B cell (primary cell): ENCODE measurements at regions not wholly inside any gene's neighbourhood (a gene's known extent, or its start where the extent isn't known, plus 50 kb on each side); places are given as distances from the start of the nearest gene placed in this dataset.

Experiments
- ATAC-seq: fragments of 200-7000 bp; cut with Tn5 transposase; one replicate; pipeline ENCODE4 v1.10.0; 2021; ENCODE audit warnings: low read depth, mild to moderate bottlenecking, moderate number of reproducible peaks, moderate library complexity
- CTCF ChIA-PET: fragments of 350-600 bp; sonication (Branson Sonifier 250); formaldehyde crosslinking; loops from one replicate; lab custom pipeline; 2021; ENCODE audit warnings: antibody characterized with exemption, inconsistent platforms; lab: Charles Lee
- POLR2A ChIA-PET: fragments of 350-600 bp; sonication (Branson Sonifier 250); formaldehyde crosslinking; loops from one replicate; lab custom pipeline; 2021; ENCODE audit warnings: antibody characterized with exemption; lab: Charles Lee
- DNase-seq: peaks from one replicate; pipeline ENCODE4 v3.0.0; 2013
- H2AFZ ChIP-seq: 2 replicates; pipeline ENCODE4 v1.6.1; 2012; ENCODE audit warnings: mild to moderate bottlenecking, low read depth, low read length; ENCODE audit not compliant: insufficient read depth, poor library complexity, severe bottlenecking
- H3K27ac ChIP-seq, 2 donors: 1 replicate in 1 of 2; 2 replicates in 1 of 2; pipeline ENCODE4 v1.5.1; 2012 to 2013; ENCODE audit warnings: low read length in 2 of 2, mild to moderate bottlenecking in 2 of 2, moderate library complexity in 1 of 2
- H3K27me3 ChIP-seq, 4 experiments: fragments of 200-600 bp in 1 of 4; sonication (generic) in 1 of 4; replicated peaks in 1 of 4; 1 replicate in 2 of 4; 2 replicates in 2 of 4; pipeline versions ENCODE4 v1.6.1 to v1.7.0; 2013 to 2016; ENCODE audit warnings: low read length in 3 of 4, mild to moderate bottlenecking in 2 of 4, mixed read lengths in 1 of 4, moderate library complexity in 1 of 4; ENCODE audit not compliant: insufficient read depth in 4 of 4, control insufficient read depth in 3 of 4; ENCODE audit errors: control extremely low read depth in 1 of 4
- H3K36me3 ChIP-seq, 2 experiments: replicated peaks in 1 of 2; 1 replicate in 1 of 2; 2 replicates in 1 of 2; pipeline versions ENCODE4 v1.6.1 to v1.7.1; 2013; ENCODE audit warnings: low read length in 1 of 2; ENCODE audit not compliant: insufficient read depth in 2 of 2, control insufficient read depth in 1 of 2; ENCODE audit errors: control extremely low read depth in 1 of 2, extremely low read depth in 1 of 2
- H3K4me1 ChIP-seq, 2 donors: fragments of 200-600 bp in 1 of 2; sonication (generic) in 1 of 2; 1 replicate in 1 of 2; 2 replicates in 1 of 2; pipeline versions ENCODE4 v1.5.1 to v1.6.1; 2013 to 2017; ENCODE audit warnings: low read length in 2 of 2; ENCODE audit not compliant: control insufficient read depth in 2 of 2, insufficient read depth in 2 of 2
- H3K4me2 ChIP-seq: replicated peaks from 2 replicates; pipeline ENCODE3; 2012; ENCODE audit warnings: mild to moderate bottlenecking, low read depth, low read length; ENCODE audit not compliant: poor library complexity, severe bottlenecking
- H3K4me3 ChIP-seq, 5 experiments: fragments of 200-600 bp in 1 of 5; sonication (generic) in 1 of 5; 1 replicate in 3 of 5; 2 replicates in 2 of 5; pipeline versions ENCODE4 v1.5.1 to v1.7.0; 2011 to 2016; ENCODE audit warnings: low read length in 4 of 5, mild to moderate bottlenecking in 4 of 5, low read depth in 2 of 5, control low read depth in 1 of 5, moderate library complexity in 1 of 5; ENCODE audit not compliant: insufficient read depth in 1 of 5; ENCODE audit errors: control extremely low read depth in 1 of 5, extremely low read depth in 1 of 5
- H3K79me2 ChIP-seq: fragments of 200-600 bp; sonication (generic); one replicate; pipeline ENCODE4 v1.6.0; 2016; ENCODE audit warnings: low read length; ENCODE audit not compliant: control insufficient read depth, insufficient read depth
- H3K9ac ChIP-seq: fragments of 200-600 bp; sonication (generic); 2 replicates; pipeline ENCODE4 v1.6.1; 2017; ENCODE audit warnings: mild to moderate bottlenecking, low read length, moderate library complexity
- H3K9me3 ChIP-seq, 3 donors: one replicate each; pipeline versions ENCODE4 v1.6.1 to v1.7.1; 2013; ENCODE audit warnings: low read length in 2 of 3; ENCODE audit not compliant: control insufficient read depth in 2 of 3, insufficient read depth in 1 of 3; ENCODE audit errors: control extremely low read depth in 1 of 3
- H4K20me1 ChIP-seq: 2 replicates; pipeline ENCODE4 v1.6.0; 2012; ENCODE audit warnings: mild to moderate bottlenecking, low read length; ENCODE audit not compliant: insufficient read depth, control insufficient read depth, poor library complexity, severe bottlenecking
- H3K27ac Mint-ChIP-seq: one replicate; pipeline ENCODE4 v1.8.0; 2021; ENCODE audit warnings: mixed read lengths
- H3K27me3 Mint-ChIP-seq: one replicate; pipeline ENCODE4 v1.8.0; 2021; ENCODE audit warnings: mixed read lengths
- H3K4me1 Mint-ChIP-seq: one replicate; pipeline ENCODE4 v1.8.0; 2021; ENCODE audit warnings: mixed read lengths
- H3K4me3 Mint-ChIP-seq: one replicate; pipeline ENCODE4 v1.8.0; 2021; ENCODE audit warnings: mixed read lengths
- H3K9me3 Mint-ChIP-seq: one replicate; pipeline ENCODE4 v1.8.0; 2022; ENCODE audit warnings: mixed read lengths; ENCODE audit not compliant: insufficient read depth
- EZH2 ChIP-seq: IDR thresholded peaks from 2 replicates; pipeline ENCODE4 v1.6.1; 2012; ENCODE audit warnings: borderline replicate concordance, low read depth, mild to moderate bottlenecking, moderate library complexity, low read length; ENCODE audit not compliant: insufficient read depth, poor library complexity, severe bottlenecking
- WGBS: methylation state at CpG from one replicate; pipeline ENCODE4 v1.1.5; 2013; ENCODE audit warnings: missing lambda C conversion rate; ENCODE audit not compliant: insufficient coverage; 5-methylcytosine and 5-hydroxymethylcytosine counted together
- intact Hi-C: fragments of 100-400 bp; cut with micrococcal nuclease; formaldehyde crosslinking; loops from one replicate; pipeline ENCODE4 v1.10.0; 2022
- TF ChIP-seq, protein P1 (sequence below): fragments of 200-600 bp; IDR thresholded peaks from one replicate; pipeline ENCODE4 v1.8.0; 2022; ENCODE audit warnings: antibody characterized with exemption, mild to moderate bottlenecking

DNA sequence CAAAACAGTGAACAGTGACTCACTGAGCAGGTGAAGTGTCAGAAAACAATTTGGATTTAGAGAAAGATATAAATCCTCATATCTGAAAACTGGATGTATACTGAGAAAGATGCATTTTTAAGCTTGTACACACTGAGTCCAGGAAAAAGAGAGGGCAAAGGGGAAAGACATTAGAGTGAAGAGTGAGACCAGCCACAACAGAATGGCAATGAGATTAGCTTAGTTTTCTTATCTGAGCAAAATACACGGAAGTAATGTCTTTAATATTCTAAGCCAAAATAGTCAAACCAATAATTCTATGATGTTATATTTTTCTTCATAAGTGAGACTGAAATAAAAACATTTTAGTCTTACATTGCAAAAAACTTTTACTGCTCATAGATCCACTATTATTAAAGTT, 236.0 kb downstream of the SLITRK5 start:
- no peak overlapping the region for H3K9ac ChIP-seq
- intact Hi-C loops: no loop called here
- H3K36me3 ChIP-seq: no peaks in the 10 kb centered on the region
- Mint-ChIP-seq H3K4me1 (no peaks in the 10 kb centered on the region), H3K27ac (no peak overlapping the region), H3K9me3 (peaks cover 4% of the 10 kb centered on the region), H3K4me3 (no peak overlapping the region), H3K27me3 (no peaks in the 10 kb centered on the region)
- H2AFZ ChIP-seq: no peak overlapping the region
- H3K4me2 ChIP-seq: no peak overlapping the region
- no peaks in the 10 kb centered on the region for H3K79me2 ChIP-seq
- ChIA-PET CTCF (no interaction called here), POLR2A (no interaction called here)
- ATAC-seq: no peak
- no peak overlapping the region for H3K27ac ChIP-seq
- TF ChIP-seq, protein P1, sequence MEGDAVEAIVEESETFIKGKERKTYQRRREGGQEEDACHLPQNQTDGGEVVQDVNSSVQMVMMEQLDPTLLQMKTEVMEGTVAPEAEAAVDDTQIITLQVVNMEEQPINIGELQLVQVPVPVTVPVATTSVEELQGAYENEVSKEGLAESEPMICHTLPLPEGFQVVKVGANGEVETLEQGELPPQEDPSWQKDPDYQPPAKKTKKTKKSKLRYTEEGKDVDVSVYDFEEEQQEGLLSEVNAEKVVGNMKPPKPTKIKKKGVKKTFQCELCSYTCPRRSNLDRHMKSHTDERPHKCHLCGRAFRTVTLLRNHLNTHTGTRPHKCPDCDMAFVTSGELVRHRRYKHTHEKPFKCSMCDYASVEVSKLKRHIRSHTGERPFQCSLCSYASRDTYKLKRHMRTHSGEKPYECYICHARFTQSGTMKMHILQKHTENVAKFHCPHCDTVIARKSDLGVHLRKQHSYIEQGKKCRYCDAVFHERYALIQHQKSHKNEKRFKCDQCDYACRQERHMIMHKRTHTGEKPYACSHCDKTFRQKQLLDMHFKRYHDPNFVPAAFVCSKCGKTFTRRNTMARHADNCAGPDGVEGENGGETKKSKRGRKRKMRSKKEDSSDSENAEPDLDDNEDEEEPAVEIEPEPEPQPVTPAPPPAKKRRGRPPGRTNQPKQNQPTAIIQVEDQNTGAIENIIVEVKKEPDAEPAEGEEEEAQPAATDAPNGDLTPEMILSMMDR: no peak
- TF ChIP-seq EZH2: no peak
- H3K4me3 ChIP-seq: no peak overlapping the region
- peaks cover 0 to 6% (median 0%) of the 10 kb centered on the region in 3 donors for H3K9me3 ChIP-seq
- H4K20me1 ChIP-seq: no peaks in the 10 kb centered on the region
- H3K4me1 ChIP-seq: no peaks in the 10 kb centered on the region
- no peaks in the 10 kb centered on the region for H3K27me3 ChIP-seq
- DNase-seq: no peak
- WGBS: no CpG with 5 or more reads among the region's 1 CpG

DNA sequence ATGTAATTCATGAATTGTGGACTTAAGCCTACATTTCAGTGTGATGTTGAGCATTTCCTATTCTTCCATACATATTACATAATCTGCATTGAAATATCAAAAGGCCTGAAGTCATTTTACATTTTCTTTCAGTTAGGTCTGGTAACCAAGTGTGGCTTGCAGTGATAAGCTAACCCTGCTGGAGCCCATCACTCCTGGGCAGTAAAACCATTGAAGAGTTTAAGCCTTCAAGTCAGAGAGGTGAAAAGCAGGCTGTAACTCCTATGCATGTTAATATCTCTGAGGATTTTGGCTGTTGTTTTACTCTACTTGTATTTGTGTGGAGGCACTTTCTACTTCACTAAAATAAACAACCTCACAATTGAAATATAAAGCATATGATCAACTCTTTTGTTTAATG, 248.8 kb downstream of the SLITRK5 start:
- CTCF ChIA-PET: no interaction called here
- no peak overlapping the region for H3K27ac ChIP-seq
- no peak overlapping the region for H2AFZ ChIP-seq
- ATAC-seq (no peak), DNase-seq (no peak)
- H3K9ac ChIP-seq: no peak overlapping the region
- Mint-ChIP-seq H3K27me3 (no peaks in the 10 kb centered on the region), H3K4me1 (no peaks in the 10 kb centered on the region), H3K27ac (no peak overlapping the region), H3K4me3 (no peak overlapping the region), H3K9me3 (peaks cover 10% of the 10 kb centered on the region)
- no peaks in the 10 kb centered on the region for H3K36me3 ChIP-seq
- no peaks in the 10 kb centered on the region for H3K79me2 ChIP-seq
- no peaks in the 10 kb centered on the region for H3K4me1 ChIP-seq
- H3K9me3 ChIP-seq: peaks cover 0 to 3% (median 0%) of the 10 kb centered on the region in 3 donors
- TF ChIP-seq, protein P1: no peak
- no peak overlapping the region for H3K4me2 ChIP-seq
- intact Hi-C loops: no loop called here
- POLR2A ChIA-PET: no interaction called here
- no peak overlapping the region for H3K4me3 ChIP-seq
- no peaks in the 10 kb centered on the region for H4K20me1 ChIP-seq
- H3K27me3 ChIP-seq: no peaks in the 10 kb centered on the region
